Fibroblast of lung (primary cell): ENCODE measurements at regions not wholly inside any gene's neighbourhood (a gene's known extent, or its start where the extent isn't known, plus 50 kb on each side); places are given as distances from the start of the nearest gene placed in this dataset.

ENCODE experiments used
- DNase-seq, 2 donors: peaks; one replicate each; pipeline versions ENCODE4 v3.0.0 to v3.0.0-alpha.2; 2010; ENCODE audit warnings: low read depth in 2 of 2
- H2AFZ ChIP-seq: 2 replicates; pipeline ENCODE4 v1.5.1; 2012; ENCODE audit warnings: low read length, control low read depth, inconsistent platforms
- H3K27ac ChIP-seq: 2 replicates; pipeline ENCODE4 v1.5.1; 2011; ENCODE audit warnings: low read length, control low read depth; ENCODE audit not compliant: insufficient read depth
- H3K27me3 ChIP-seq: 2 replicates; pipeline ENCODE4 v1.5.1; 2011; ENCODE audit warnings: mild to moderate bottlenecking, low read length; ENCODE audit not compliant: control insufficient read depth, insufficient read depth
- H3K36me3 ChIP-seq: 2 replicates; pipeline ENCODE4 v1.5.1; 2011; ENCODE audit warnings: low read length; ENCODE audit not compliant: control insufficient read depth, insufficient read depth
- H3K4me1 ChIP-seq: 2 replicates; pipeline ENCODE4 v1.5.1; 2011; ENCODE audit warnings: low read length; ENCODE audit not compliant: control insufficient read depth, insufficient read depth; ENCODE audit errors: extremely low read depth
- H3K4me2 ChIP-seq: 2 replicates; pipeline ENCODE4 v1.5.1; 2011; ENCODE audit warnings: low read length, control low read depth; ENCODE audit not compliant: insufficient read depth; ENCODE audit errors: extremely low read depth
- H3K4me3 ChIP-seq, 4 experiments: fragments of 200-600 bp in 1 of 4; sonication (generic) in 1 of 4; replicated peaks in 1 of 4; 2 replicates each; pipeline ENCODE4 v1.5.1; 2011 to 2016; ENCODE audit warnings: low read length in 4 of 4, low read depth in 3 of 4, mild to moderate bottlenecking in 3 of 4, control low read depth in 2 of 4, inconsistent platforms in 1 of 4, mixed read lengths in 1 of 4; ENCODE audit not compliant: insufficient read depth in 1 of 4; ENCODE audit errors: control extremely low read depth in 1 of 4
- H3K79me2 ChIP-seq: 2 replicates; pipeline ENCODE4 v1.5.1; 2012; ENCODE audit warnings: mild to moderate bottlenecking, low read length, inconsistent platforms; ENCODE audit not compliant: control insufficient read depth, insufficient read depth
- H3K9ac ChIP-seq: 2 replicates; pipeline ENCODE4 v1.5.1; 2011; ENCODE audit warnings: mild to moderate bottlenecking, low read length, control low read depth; ENCODE audit not compliant: insufficient read depth
- H3K9me3 ChIP-seq: 2 replicates; pipeline ENCODE4 v1.5.1; 2012; ENCODE audit warnings: low read depth, low read length; ENCODE audit not compliant: control insufficient read depth, insufficient read depth
- H4K20me1 ChIP-seq: 2 replicates; pipeline ENCODE4 v1.5.1; 2011; ENCODE audit warnings: low read length; ENCODE audit not compliant: control insufficient read depth, insufficient read depth; ENCODE audit errors: extremely low read depth
- EZH2 ChIP-seq: IDR thresholded peaks from 2 replicates; pipeline ENCODE4 v1.5.1; 2012; ENCODE audit warnings: low read length, control low read depth, mild to moderate bottlenecking; ENCODE audit errors: missing control alignments
- TF ChIP-seq, protein P1 (sequence below), 2 donors: IDR thresholded peaks in 1 of 2; conservative IDR thresholded peaks in 1 of 2; 1 replicate in 1 of 2; 2 replicates in 1 of 2; pipeline ENCODE4 v1.5.1; 2011 to 2012; ENCODE audit warnings: low read length in 2 of 2, control low read depth in 1 of 2, inconsistent platforms in 1 of 2, low read depth in 1 of 2, mild to moderate bottlenecking in 1 of 2

DNA sequence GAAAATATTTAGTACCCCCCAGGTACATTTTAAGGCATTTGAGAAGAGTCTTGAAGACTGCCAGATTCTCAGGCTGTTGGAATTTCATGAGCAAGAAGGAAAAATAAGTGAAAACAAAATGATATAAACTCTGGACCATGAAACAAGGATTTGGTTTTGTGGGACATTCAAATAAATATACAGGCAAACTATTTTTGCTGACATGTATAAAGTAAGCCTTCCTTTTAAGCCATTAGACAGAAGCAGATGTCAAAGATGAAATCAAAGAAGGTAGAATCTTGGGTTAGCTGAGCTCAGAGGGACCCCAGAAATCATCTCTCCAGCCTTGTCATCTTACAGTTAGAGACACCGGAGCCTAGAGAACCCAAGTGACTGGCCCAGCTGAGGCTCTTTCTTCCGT lies 51.3 kb upstream of the ACSL3 start:
- H3K79me2 ChIP-seq = no peaks in the 10 kb centered on the region
- no peak for TF ChIP-seq EZH2
- TF ChIP-seq, protein P1, sequence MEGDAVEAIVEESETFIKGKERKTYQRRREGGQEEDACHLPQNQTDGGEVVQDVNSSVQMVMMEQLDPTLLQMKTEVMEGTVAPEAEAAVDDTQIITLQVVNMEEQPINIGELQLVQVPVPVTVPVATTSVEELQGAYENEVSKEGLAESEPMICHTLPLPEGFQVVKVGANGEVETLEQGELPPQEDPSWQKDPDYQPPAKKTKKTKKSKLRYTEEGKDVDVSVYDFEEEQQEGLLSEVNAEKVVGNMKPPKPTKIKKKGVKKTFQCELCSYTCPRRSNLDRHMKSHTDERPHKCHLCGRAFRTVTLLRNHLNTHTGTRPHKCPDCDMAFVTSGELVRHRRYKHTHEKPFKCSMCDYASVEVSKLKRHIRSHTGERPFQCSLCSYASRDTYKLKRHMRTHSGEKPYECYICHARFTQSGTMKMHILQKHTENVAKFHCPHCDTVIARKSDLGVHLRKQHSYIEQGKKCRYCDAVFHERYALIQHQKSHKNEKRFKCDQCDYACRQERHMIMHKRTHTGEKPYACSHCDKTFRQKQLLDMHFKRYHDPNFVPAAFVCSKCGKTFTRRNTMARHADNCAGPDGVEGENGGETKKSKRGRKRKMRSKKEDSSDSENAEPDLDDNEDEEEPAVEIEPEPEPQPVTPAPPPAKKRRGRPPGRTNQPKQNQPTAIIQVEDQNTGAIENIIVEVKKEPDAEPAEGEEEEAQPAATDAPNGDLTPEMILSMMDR (conservative IDR thresholded peaks at IDR 0.05 in 1 of 2, IDR thresholded peaks at IDR 0.05 in 1 of 2; ENCODE audit: low read depth in 1 of 2, low read length in 2 of 2) = no peak
- no peaks in the 10 kb centered on the region for H3K4me1 ChIP-seq
- no peak overlapping the region for H3K4me3 ChIP-seq
- H3K9ac ChIP-seq = no peak overlapping the region
- peaks cover 4% of the 10 kb centered on the region for H3K27me3 ChIP-seq
- no peaks in the 10 kb centered on the region for H3K36me3 ChIP-seq
- no peak overlapping the region for H3K27ac ChIP-seq
- no peaks in the 10 kb centered on the region for H3K9me3 ChIP-seq
- no peak for DNase-seq
- no peak overlapping the region for H3K4me2 ChIP-seq
- H4K20me1 ChIP-seq = no peaks in the 10 kb centered on the region
- H2AFZ ChIP-seq = no peak overlapping the region

DNA sequence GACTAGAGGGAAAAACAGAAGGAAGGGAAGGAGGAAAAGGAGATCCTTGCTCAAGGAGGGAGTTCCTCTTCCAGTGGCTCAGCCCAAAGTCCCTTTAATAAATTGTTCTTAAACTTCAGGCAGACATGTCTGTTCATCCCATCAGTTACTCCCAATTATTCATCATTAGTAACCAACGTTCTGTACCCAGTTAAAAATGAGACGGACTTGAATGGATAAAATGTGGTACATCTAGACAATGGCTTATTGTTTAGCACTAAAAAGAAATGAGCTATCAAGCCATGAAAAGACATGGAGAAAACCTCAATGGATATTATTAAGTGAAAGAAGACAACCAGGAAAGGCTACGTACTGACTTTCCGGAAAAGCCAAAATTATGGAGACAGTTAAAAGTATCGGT lies 50.8 kb upstream of the ACSL3 start:
- TF ChIP-seq, protein P1 (conservative IDR thresholded peaks at IDR 0.05 in 1 of 2, IDR thresholded peaks at IDR 0.05 in 1 of 2; ENCODE audit: low read depth in 1 of 2, low read length in 2 of 2) = no peak
- TF ChIP-seq EZH2 = no peak
- Histone ChIP-seq H4K20me1 (no peaks in the 10 kb centered on the region), H3K79me2 (no peaks in the 10 kb centered on the region), H3K4me3 (no peak overlapping the region), H3K36me3 (no peaks in the 10 kb centered on the region), H3K9me3 (no peaks in the 10 kb centered on the region), H2AFZ (no peak overlapping the region), H3K4me2 (no peak overlapping the region), H3K4me1 (no peaks in the 10 kb centered on the region), H3K27ac (no peak overlapping the region), H3K9ac (no peak overlapping the region), H3K27me3 (peaks cover 4% of the 10 kb centered on the region)
- DNase-seq = no peak
